ENCODE measurements at regions not wholly inside any gene's neighbourhood (a gene's known extent, or its start where the extent isn't known, plus 50 kb on each side); places are given as distances from the start of the nearest gene placed in this dataset.

GRCh38 chr1:5704561-5705514 lies 287.4 kb downstream of the NPHP4 start:
- TF ChIP-seq EZH2 (IDR thresholded peaks at IDR 0.05; ENCODE audit: low read length, unreplicated experiment) (no peak), CTCF (conservative IDR thresholded peaks at IDR 0.05; ENCODE audit: low read depth, low read length) (no peak)
